ENCODE measurements at regions not wholly inside any gene's neighbourhood (a gene's known extent, or its start where the extent isn't known, plus 50 kb on each side); places are given as distances from the start of the nearest gene placed in this dataset.

GRCh38 chr4:62917649-62918048 lies 1491.6 kb downstream of the TECRL start:
- Mint-ChIP-seq H3K4me3 (no peak overlapping the region), H3K27me3 (ENCODE audit: low read depth) (no peaks in the 10 kb centered on the region), H3K36me3 (ENCODE audit: low read depth) (no peaks in the 10 kb centered on the region), H3K9me3 (no peaks in the 10 kb centered on the region), H3K27ac (ENCODE audit: unreplicated experiment) (no peak overlapping the region), H3K4me1 (no peaks in the 10 kb centered on the region)
- DNase-seq (ENCODE audit: low read depth, low spot score), result no peak
- TF ChIP-seq, protein P1, sequence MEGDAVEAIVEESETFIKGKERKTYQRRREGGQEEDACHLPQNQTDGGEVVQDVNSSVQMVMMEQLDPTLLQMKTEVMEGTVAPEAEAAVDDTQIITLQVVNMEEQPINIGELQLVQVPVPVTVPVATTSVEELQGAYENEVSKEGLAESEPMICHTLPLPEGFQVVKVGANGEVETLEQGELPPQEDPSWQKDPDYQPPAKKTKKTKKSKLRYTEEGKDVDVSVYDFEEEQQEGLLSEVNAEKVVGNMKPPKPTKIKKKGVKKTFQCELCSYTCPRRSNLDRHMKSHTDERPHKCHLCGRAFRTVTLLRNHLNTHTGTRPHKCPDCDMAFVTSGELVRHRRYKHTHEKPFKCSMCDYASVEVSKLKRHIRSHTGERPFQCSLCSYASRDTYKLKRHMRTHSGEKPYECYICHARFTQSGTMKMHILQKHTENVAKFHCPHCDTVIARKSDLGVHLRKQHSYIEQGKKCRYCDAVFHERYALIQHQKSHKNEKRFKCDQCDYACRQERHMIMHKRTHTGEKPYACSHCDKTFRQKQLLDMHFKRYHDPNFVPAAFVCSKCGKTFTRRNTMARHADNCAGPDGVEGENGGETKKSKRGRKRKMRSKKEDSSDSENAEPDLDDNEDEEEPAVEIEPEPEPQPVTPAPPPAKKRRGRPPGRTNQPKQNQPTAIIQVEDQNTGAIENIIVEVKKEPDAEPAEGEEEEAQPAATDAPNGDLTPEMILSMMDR (conservative IDR thresholded peaks at IDR 0.05), result no peak

DNA sequence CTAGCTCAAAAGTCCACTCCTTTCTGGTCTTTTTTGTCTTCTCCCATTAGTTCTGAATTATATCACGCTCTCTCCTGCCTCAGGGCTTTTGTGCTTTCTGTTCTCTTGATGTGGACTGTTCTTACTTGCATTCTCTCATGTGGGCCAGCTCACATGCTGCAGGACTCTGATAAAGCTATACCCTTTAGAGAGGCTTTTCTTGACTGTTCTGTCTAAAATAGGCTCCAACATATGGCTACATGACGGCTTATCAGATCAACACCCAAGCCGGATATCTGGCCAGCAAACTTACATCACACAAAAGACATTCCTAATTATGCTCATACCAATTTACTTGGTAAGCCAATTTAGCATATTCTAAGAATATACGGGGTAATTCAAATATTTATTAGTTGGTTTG lies 1494.5 kb downstream of the TECRL start:
- H3K27ac Mint-ChIP-seq (ENCODE audit: unreplicated experiment), result no peak overlapping the region
- H3K9me3 Mint-ChIP-seq, result peaks cover 2% of the 10 kb centered on the region
- H3K4me1 Mint-ChIP-seq, result no peaks in the 10 kb centered on the region
- H3K27me3 Mint-ChIP-seq (ENCODE audit: low read depth), result no peaks in the 10 kb centered on the region
- no peak for DNase-seq (ENCODE audit: low read depth, low spot score)
- H3K36me3 Mint-ChIP-seq (ENCODE audit: low read depth), result no peaks in the 10 kb centered on the region
- H3K4me3 Mint-ChIP-seq, result no peak overlapping the region
- TF ChIP-seq, protein P1 (conservative IDR thresholded peaks at IDR 0.05), result no peak

GRCh38 chr4:62913065-62913464 lies 1496.2 kb downstream of the TECRL start:
- H3K36me3 Mint-ChIP-seq (ENCODE audit: low read depth), result no peaks in the 10 kb centered on the region
- H3K27ac Mint-ChIP-seq (ENCODE audit: unreplicated experiment), result no peak overlapping the region
- no peak overlapping the region for H3K4me3 Mint-ChIP-seq
- H3K4me1 Mint-ChIP-seq, result no peaks in the 10 kb centered on the region
- no peaks in the 10 kb centered on the region for H3K27me3 Mint-ChIP-seq (ENCODE audit: low read depth)
- no peak for DNase-seq (ENCODE audit: low read depth, low spot score)
- H3K9me3 Mint-ChIP-seq, result peaks cover 2% of the 10 kb centered on the region
- TF ChIP-seq, protein P1 (conservative IDR thresholded peaks at IDR 0.05), result no peak

DNA sequence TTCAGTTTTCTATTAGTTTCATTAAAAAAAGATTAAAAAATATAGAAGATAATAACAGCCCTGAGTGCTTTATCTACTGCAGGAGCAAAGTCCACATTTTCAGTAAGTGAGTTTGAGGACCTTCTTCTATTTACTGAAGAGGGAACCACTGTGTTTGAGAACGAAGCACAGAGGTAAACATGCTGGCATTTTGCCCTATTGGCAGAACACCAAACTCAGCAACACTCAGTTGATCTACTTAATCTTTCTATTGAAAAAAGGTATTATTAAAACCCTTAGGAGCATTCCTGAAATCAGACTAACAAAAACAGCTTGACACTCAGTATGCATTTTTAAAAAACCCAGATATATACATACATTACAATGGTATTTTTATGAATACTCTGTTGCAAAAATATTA lies 1496.7 kb downstream of the TECRL start:
- Mint-ChIP-seq H3K4me1 (no peaks in the 10 kb centered on the region), H3K36me3 (ENCODE audit: low read depth) (no peaks in the 10 kb centered on the region)

DNA sequence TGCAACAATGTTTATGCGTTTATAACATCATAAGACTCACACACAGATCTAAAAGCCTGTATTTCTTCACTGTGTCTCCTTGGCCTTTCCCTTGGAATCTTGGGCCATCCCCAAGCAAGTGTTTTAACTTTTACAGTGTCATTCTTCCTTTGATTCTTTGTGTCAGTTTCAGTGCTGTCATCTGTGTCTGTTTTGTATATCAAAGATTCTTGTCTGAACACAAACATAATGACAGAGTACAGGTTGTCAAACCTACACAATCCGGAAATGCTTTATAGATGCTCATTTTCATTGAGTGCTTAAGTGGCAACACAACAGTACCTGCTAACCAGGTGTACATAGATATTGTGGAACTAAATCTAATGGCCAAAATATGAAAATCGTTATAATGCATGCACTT lies 1500.0 kb downstream of the TECRL start:
- Mint-ChIP-seq H3K36me3 (ENCODE audit: low read depth) (no peaks in the 10 kb centered on the region), H3K9me3 (peaks cover 2% of the 10 kb centered on the region), H3K27me3 (ENCODE audit: low read depth) (no peaks in the 10 kb centered on the region), H3K4me3 (no peak overlapping the region), H3K4me1 (no peaks in the 10 kb centered on the region), H3K27ac (ENCODE audit: unreplicated experiment) (no peak overlapping the region)
- no peak for DNase-seq (ENCODE audit: low read depth, low spot score)
- TF ChIP-seq, protein P1 (conservative IDR thresholded peaks at IDR 0.05), result no peak

More for the DNA sequence above, 1496.7 kb downstream of the TECRL start:
- TF ChIP-seq, protein P1 (conservative IDR thresholded peaks at IDR 0.05), result no peak
- DNase-seq (ENCODE audit: low read depth, low spot score), result no peak
- no peak overlapping the region for H3K4me3 Mint-ChIP-seq
- no peaks in the 10 kb centered on the region for H3K27me3 Mint-ChIP-seq (ENCODE audit: low read depth)
- peaks cover 2% of the 10 kb centered on the region for H3K9me3 Mint-ChIP-seq
- no peak overlapping the region for H3K27ac Mint-ChIP-seq (ENCODE audit: unreplicated experiment)

DNA sequence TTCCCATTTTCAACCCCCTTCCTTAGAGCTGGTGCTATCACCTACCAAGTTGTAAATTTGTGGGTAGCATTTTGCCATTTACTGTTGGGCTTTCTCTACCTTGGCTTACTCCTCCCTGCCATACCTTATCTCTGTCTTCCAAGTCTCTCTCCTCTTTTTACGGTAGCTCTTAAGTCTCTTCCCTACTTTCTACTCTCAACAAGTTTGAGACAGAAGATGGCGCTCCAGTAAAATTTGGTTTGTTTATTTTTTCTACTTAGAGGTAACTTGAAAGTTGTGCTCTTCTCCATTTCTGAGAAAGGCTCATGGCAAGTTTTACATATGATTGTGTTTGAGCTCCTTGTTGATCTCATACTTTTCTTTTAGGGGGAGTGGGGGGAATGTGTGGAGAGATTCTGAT lies 1508.1 kb downstream of the TECRL start:
- H3K27ac Mint-ChIP-seq (ENCODE audit: unreplicated experiment), result no peak overlapping the region
- TF ChIP-seq, protein P1 (conservative IDR thresholded peaks at IDR 0.05), result no peak
- H3K4me3 Mint-ChIP-seq, result no peak overlapping the region
- no peaks in the 10 kb centered on the region for H3K27me3 Mint-ChIP-seq (ENCODE audit: low read depth)
- no peaks in the 10 kb centered on the region for H3K4me1 Mint-ChIP-seq
- no peak for DNase-seq (ENCODE audit: low read depth, low spot score)
- H3K36me3 Mint-ChIP-seq (ENCODE audit: low read depth), result no peaks in the 10 kb centered on the region
- no peaks in the 10 kb centered on the region for H3K9me3 Mint-ChIP-seq

Data from neural crest cell (in vitro differentiated cells).